ENCODE measurements at regions not wholly inside any gene's neighbourhood (a gene's known extent, or its start where the extent isn't known, plus 50 kb on each side); places are given as distances from the start of the nearest gene placed in this dataset.

- TF ChIP-seq CHD7 (IDR thresholded peaks at IDR 0.05; ENCODE audit: insufficient replicate concordance, low read length): no peak
- no peak for TF ChIP-seq EP300 (IDR thresholded peaks at IDR 0.05; ENCODE audit: borderline replicate concordance in 1 of 2, low read depth in 2 of 2, low read length in 2 of 2)
- no peak for TF ChIP-seq MAFK (IDR thresholded peaks at IDR 0.05; ENCODE audit: low read depth, low read length)
- no peak for TF ChIP-seq RXRA (IDR thresholded peaks at IDR 0.05; ENCODE audit: insufficient read depth, low read depth, low read length)
- no peak for TF ChIP-seq CREB1 (IDR thresholded peaks at IDR 0.05)
- TF ChIP-seq CTBP2 (IDR thresholded peaks at IDR 0.05; ENCODE audit: borderline replicate concordance, insufficient read depth, insufficient read length, low read length): no peak
- TF ChIP-seq RAD21 (IDR thresholded peaks at IDR 0.05 in 1 of 2, conservative IDR thresholded peaks at IDR 0.05 in 1 of 2; ENCODE audit: low read depth in 2 of 2, low read length in 2 of 2): no peak
Observed at GRCh38 chr9:89999534-90000370, 394.9 kb downstream of the GADD45G start (continued).

Data from H1 (cell line).